ENCODE measurements at regions not wholly inside any gene's neighbourhood (a gene's known extent, or its start where the extent isn't known, plus 50 kb on each side); places are given as distances from the start of the nearest gene placed in this dataset.

DNA sequence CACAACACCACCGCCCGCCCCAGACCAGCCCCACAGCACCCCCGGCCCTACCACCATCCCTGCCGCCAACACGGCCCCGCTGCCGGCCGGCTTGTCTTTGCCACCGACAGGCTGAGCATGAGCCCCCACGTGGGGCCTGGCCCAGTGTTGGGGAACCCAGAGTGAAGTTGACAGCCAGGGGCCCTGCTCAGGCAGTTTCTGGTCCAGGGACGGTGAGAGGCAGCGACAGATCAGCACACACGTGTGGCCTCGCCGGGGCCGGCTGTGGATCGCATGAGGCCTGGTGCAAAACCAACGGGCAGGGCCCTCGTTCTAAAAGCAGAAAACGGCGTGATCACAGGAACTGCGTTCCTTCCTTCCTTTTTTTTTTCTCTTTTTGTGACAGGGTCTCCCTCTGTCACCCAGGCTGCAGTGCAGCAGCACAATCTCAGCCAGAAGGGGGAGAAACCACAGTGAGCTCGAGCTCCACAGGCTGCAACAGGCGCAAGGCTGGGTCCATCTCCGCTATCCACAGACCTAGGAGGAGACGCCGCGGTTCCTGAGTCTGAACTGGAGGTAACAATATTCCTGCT, 50.5 kb upstream of the FBRSL1 start:
- no peak overlapping the region for H3K4me3 ChIP-seq (ENCODE audit: low read depth, low read length)
- peaks cover 20% of the 10 kb centered on the region for H3K27me3 ChIP-seq (ENCODE audit: control insufficient read depth, insufficient read depth, low read length)
- no peaks in the 10 kb centered on the region for H3K36me3 ChIP-seq (ENCODE audit: control insufficient read depth, insufficient read depth, low read length)

DNA sequence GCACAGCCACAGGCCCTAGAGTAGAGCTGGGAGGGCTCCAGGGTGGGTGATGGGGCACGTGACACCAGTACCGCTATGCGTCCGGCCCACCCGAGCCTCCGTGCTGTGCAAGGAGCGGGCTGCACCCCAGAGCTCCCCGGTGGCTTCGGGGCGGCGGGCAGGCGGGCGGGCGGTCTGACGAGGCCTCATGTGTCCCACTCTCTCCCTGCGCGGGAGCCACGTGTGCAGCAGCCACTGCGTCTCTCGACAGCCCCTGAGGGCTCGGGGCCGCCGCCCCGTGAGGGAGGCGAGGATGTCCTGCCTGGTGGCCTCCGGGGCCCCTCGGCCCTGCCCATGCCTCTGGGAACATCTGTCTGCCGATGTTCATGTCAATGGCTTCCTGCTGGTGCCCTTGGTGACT, 51.2 kb upstream of the FBRSL1 start:
- peaks cover 26% of the 10 kb centered on the region for H3K27me3 ChIP-seq (ENCODE audit: control insufficient read depth, insufficient read depth, low read length)
- H3K36me3 ChIP-seq (ENCODE audit: control insufficient read depth, insufficient read depth, low read length): no peaks in the 10 kb centered on the region
- H3K4me3 ChIP-seq (ENCODE audit: low read depth, low read length): no peak overlapping the region
- DNase-seq (ENCODE audit: low read depth): no peak
- TF ChIP-seq, protein P1, sequence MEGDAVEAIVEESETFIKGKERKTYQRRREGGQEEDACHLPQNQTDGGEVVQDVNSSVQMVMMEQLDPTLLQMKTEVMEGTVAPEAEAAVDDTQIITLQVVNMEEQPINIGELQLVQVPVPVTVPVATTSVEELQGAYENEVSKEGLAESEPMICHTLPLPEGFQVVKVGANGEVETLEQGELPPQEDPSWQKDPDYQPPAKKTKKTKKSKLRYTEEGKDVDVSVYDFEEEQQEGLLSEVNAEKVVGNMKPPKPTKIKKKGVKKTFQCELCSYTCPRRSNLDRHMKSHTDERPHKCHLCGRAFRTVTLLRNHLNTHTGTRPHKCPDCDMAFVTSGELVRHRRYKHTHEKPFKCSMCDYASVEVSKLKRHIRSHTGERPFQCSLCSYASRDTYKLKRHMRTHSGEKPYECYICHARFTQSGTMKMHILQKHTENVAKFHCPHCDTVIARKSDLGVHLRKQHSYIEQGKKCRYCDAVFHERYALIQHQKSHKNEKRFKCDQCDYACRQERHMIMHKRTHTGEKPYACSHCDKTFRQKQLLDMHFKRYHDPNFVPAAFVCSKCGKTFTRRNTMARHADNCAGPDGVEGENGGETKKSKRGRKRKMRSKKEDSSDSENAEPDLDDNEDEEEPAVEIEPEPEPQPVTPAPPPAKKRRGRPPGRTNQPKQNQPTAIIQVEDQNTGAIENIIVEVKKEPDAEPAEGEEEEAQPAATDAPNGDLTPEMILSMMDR (IDR thresholded peaks at IDR 0.05; ENCODE audit: insufficient read depth, low read length, poor library complexity, severe bottlenecking): no peak

More for the DNA sequence above, 50.5 kb upstream of the FBRSL1 start:
- TF ChIP-seq, protein P1 (IDR thresholded peaks at IDR 0.05; ENCODE audit: insufficient read depth, low read length, poor library complexity, severe bottlenecking): no peak
- DNase-seq (ENCODE audit: low read depth): no peak

DNA sequence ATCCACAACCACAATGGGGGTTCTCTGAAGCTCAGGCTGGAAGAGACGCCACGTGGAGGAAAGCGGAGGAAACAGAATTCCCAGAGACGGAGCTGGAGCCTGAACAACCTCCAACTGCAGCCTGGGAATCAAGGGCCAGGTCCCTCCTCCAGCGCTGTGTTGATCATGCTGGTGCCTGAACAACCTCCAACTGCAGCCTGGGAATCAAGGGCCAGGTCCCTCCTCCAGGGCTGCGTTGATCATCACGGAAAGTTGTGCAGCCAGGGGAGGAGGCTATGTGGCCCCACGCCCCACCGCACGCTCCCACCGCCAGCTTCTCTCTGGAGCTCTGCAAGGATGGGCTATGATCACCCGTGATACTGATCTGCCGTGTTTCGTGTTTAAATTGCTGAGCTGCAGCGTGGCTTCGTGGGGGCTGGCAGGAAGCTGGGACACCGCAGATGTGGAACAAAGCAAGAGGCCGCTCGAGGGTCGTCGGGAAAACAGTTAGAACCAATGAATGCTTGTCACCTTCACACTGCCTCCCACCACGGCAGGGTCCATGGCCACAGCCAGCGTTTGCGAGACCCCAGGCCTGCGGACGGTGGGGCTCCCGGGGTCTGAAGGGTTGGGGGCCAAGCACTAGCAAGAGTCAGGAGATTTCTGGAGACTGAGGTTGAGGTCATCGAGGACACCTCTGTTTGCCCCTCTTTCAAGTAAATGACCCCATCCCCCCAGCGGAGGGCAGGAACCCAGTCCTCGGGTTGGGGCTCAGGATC, 51.8 kb upstream of the FBRSL1 start:
- Histone ChIP-seq H3K27me3 (ENCODE audit: control insufficient read depth, insufficient read depth, low read length) (peaks cover 32% of the 10 kb centered on the region), H3K36me3 (ENCODE audit: control insufficient read depth, insufficient read depth, low read length) (no peaks in the 10 kb centered on the region), H3K4me3 (ENCODE audit: low read depth, low read length) (no peak overlapping the region)
- TF ChIP-seq, protein P1 (IDR thresholded peaks at IDR 0.05; ENCODE audit: insufficient read depth, low read length, poor library complexity, severe bottlenecking): no peak
- no peak for DNase-seq (ENCODE audit: low read depth)

DNA sequence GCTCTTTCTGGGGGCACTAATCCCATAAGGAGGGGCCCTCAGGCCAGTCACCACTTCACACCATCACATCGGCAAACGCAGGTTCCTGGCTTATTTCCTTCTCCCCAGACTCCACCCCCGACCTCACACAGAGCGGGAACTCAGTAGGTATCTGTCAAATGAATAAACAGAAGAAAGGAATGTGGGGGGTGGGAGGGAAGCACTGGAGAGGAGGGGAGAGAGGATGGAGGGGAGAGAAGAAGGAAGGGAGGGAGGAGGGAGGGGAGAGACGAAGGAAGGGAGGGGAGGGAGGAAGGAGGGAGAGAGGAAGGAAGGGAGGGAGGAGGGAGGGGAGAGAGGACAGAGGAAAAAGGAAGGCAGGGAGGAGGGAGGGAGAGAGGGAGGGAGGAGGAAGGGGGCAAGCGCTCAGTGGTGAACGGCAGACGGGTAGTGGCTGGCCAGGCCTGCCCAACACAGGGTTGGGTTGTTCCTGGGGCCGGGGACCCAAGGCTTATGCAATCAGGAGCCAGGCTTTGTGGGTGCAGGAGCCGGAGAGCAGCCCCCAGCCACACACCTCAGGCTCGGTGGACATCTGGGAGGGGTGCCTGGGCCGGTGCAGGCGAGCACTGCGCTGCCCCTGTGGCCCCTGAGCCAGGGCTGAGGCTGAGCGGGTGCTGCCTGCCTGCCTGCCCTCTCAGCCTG, 52.6 kb upstream of the FBRSL1 start:
- TF ChIP-seq, protein P1 (IDR thresholded peaks at IDR 0.05; ENCODE audit: insufficient read depth, low read length, poor library complexity, severe bottlenecking): no peak
- Histone ChIP-seq H3K36me3 (ENCODE audit: control insufficient read depth, insufficient read depth, low read length) (no peaks in the 10 kb centered on the region), H3K4me3 (ENCODE audit: low read depth, low read length) (no peak overlapping the region), H3K27me3 (ENCODE audit: control insufficient read depth, insufficient read depth, low read length) (peaks cover 39% of the 10 kb centered on the region)
- DNase-seq (ENCODE audit: low read depth): no peak

DNA sequence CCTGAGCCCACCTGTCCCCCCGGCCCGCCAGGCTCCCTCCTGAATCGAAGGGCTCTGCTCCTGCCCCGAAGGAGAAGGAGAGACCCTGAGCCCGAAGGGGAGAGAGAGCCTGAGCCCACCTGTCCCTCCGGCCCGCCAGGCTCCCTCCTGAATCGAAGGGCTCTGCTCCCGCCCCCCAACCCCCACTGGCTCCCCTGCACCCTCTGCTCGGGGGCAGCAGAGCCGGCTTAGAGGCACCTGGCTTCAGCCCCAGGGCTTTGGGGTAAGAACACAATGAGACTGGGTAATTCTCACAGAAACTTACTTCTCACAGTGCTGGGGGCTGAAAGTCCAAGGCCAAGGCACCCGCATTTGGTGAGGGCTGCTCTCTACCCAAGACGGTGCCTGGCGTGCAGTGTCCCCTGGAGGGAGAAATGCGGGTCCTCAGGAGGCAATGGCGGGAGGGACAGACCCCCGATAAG, 53.1 kb upstream of the FBRSL1 start:
- TF ChIP-seq, protein P1 (IDR thresholded peaks at IDR 0.05; ENCODE audit: insufficient read depth, low read length, poor library complexity, severe bottlenecking): no peak
- H3K27me3 ChIP-seq (ENCODE audit: control insufficient read depth, insufficient read depth, low read length): peaks cover 40% of the 10 kb centered on the region

More for the DNA sequence above, 53.1 kb upstream of the FBRSL1 start:
- Histone ChIP-seq H3K4me3 (ENCODE audit: low read depth, low read length) (no peak overlapping the region), H3K36me3 (ENCODE audit: control insufficient read depth, insufficient read depth, low read length) (no peaks in the 10 kb centered on the region)
- DNase-seq (ENCODE audit: low read depth): no peak

Data from kidney epithelial cell (primary cell).